Hematopoietic multipotent progenitor cell treated with erythropoietin and hydrocortisone succinate and interleukin-3 and kit ligand, for 17 days (in vitro differentiated cells): ENCODE measurements at regions not wholly inside any gene's neighbourhood (a gene's known extent, or its start where the extent isn't known, plus 50 kb on each side); places are given as distances from the start of the nearest gene placed in this dataset.

Source experiments
- DNase-seq: peaks from one replicate; pipeline ENCODE4 v3.0.0-alpha.2; 2015; ENCODE audit warnings: low spot score

DNA sequence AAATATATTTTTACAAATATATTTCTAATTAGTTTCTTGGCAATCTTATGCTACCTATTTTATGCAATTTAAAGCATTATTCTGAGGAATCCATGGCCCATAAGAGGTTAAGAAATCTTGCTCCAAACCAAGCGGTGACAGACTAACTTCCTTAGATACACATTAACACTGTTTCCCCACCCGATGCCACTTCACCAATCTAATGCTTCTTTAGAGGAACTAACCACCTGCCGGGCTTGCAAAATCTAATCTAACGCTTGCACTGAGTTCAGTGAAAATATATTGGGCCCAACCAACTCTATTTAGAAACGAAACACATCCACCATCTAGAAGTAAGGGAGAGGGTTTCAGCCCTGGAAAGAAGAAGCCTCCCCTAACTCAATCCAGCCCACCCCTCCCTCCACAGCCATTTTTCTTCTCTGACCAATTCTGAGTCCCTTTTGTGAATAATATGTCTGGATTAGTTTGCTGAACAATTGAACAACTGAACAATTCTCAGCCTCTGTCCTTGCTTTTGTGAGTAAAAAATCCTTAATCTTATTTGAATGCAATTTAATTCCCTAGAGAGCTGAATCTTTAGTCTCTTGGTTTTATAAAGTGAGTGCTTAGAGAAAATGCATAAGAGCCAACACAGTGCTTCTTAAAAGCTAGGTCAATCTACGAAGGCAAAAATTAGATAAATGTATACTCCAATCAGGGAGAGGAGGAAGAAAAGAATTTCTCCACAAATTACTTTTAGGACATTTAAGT lies 150.4 kb upstream of the ADAMTS9 start:
- no peak for DNase-seq

DNA sequence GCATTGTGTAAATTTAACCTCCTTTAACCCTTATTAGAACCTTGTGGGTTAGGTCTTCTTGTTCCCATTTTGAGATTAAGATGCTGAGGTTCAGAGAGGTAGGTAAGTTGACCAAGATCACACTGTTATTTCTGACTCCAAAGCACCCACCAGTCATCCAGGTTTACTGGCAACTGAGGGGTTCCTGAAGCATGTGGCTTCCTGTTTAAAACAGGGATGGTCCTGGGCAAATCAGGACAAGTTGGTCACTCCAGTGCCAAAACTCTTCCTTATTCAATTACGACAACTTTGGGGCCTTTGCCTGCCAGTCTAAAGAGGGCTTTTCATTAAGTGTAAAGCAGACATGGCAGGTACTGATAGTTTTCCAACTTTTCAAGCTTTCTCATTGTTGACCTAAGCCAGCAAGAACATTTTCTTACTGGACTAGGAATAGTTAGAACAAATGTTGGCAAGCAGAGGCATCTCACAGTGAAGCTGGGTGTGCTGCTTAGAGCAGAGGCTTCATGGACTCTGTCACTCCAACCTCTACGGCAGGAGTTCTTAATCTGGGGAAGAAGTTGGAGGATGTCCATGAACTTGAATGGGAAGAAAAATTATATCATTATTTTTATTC lies 149.4 kb upstream of the ADAMTS9 start:
- DNase-seq, result no peak

DNA sequence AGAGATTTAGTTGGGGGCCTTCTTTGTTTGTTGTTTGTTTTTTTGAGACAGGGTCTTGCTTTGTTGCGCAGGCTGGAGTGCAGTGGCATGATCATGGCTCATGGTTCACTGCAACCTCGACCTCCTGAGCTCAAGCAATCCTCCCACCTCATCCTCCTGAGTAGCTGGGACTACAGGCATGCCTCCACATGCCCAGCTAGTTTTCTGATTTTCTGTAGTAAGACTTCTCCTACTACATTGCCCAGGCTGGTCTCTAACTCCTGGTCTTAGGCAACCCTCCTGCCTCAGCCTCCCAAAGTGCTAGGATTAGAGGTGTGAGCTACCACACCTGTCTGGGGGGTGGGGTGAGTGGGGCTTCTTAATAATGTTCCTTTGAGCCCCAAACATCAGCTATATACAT lies 148.3 kb upstream of the ADAMTS9 start:
- no peak for DNase-seq

DNA sequence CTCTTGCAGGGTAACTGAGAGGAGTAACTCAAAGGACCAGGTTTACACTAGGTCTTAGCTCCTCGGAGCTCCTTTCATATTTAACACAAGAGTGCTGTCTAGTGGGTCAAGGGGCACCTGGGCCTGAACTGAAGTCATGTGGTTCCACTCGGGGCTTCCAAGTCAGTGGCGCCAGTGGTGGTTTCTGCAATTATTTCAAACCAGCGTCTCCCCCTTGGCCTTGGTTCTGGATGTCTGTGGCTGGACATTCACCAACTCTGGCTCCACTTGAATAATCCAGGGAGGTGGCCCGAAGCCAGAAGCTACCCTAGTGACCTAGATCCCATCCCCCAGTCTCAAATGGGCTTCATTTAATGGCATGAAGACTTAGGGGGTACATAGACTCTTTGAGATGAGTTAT lies 144.3 kb upstream of the ADAMTS9 start:
- DNase-seq, result no peak

DNA sequence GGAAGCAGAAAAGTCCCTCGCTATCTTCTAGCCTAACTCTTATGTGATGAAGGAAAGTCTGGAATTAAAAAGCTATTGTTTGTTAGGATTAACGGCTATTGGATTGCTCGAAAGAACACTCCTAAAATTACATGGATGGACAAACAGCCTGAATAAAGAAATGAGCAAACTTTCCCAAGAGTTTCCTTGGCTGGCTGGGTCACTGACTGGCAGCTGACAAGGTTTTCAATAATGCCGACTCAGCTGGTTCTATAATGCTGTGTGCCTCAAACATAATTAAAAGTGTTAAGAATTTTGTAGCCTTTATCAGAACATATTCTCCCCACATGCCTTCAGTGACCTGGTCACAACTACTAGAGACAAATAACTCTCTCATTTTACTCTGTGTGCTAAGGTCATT lies 142.9 kb upstream of the ADAMTS9 start:
- DNase-seq, result no peak

DNA sequence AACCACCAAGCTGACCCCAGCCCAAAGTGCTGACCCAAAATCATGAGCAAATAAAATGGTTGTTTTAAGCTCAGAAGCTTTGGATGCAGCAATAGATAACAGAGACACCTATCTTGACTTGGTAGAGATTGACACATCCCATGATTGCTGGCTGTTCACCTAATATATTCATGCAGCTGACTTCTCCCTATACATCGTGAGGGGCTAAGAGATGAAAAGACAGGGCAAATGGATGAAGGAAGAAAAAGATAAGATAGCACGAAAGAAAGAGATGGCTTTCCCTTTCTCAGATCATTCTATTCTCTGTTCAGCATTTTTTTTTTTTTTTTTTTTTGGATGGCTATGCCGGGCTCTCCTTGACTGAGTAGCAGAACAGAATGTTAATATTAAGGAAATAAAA lies 141.5 kb upstream of the ADAMTS9 start:
- no peak for DNase-seq

DNA sequence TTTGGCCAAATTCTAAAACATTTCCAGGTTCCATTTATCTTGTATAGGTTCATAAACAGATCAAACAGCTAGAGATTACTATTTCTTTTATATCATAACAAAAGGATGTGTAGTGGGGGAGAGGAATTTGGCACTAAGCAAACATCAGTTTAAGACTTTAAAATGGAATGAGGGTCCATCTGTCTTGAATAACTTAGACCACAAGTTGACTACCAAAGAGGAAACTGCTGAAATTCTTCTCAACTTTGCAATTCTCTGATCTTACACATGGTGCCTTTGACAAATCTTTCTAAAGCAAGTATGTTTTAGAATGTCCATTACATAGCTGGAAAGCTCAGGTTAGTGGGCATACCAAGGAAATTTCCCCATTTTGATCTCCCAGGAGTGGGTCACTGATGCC lies 140.5 kb upstream of the ADAMTS9 start:
- no peak for DNase-seq

DNA sequence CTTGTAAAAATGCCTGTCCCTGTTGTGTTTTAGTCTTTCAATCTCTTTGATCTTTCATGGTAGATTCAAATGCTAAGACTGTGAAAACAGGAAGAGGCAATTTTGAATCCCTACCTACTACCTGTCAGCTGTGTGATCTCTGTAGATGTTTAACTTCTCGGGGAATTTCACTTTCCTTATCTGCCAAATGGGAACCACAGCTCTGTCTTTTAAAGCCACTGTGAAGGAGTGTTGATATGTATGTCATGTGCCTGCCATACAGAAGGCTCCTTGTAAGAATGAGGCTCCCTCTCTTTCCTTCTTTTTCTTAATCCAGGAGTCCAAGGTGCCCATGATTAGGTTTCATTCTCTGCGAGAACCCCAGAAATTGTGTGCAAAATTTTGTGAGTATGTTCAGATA lies 139.6 kb upstream of the ADAMTS9 start:
- DNase-seq, result no peak

DNA sequence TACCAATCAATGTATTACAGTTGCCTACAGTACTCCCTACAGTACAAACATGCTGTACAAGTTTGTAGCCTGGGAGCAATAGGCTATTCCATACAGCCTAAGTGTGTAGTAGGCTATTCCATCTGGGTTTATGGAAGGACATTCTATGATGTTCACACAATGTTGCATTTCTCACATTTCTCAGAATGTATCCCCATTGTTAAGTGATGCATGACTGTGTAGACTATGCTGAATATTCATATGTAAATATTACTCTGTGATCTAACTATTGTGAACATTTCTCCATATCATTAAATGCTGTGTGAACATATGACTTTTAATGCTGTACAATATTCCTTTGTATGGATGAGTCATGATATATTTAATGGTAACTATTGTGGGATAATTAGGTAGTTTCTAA lies 139.2 kb upstream of the ADAMTS9 start:
- DNase-seq, result no peak

DNA sequence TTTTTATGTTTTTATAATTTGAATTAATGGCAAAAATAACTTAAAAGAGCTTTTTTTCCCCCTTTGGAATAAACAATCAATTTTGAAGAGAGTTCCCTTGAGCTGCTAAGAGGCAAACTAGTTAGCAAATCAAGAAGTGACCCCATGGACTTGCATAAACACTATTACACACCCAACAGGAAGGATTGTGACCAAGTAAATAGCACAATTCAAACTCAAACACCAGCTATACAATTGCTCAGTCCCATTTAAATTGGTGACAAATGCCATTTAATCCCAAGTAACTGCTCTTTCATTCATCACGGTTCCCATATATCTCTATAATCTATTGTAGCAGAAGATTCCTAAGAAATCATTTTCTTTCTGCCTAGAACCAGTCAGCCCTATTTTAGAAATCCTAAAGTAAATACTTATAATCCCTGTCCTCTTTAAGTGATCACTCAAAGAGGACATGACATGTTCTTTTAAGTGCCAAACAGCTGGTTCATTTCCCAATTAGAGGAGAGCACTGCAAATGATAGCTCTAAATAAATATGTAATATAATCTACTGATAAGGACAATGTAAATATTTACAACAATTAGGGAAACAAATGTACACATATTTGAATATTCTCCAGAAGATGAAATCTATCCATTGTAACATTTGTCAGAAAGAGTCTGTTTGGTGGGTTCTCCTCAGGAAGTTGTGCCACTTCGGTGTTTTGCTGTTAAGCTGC lies 137.8 kb upstream of the ADAMTS9 start:
- no peak for DNase-seq

DNA sequence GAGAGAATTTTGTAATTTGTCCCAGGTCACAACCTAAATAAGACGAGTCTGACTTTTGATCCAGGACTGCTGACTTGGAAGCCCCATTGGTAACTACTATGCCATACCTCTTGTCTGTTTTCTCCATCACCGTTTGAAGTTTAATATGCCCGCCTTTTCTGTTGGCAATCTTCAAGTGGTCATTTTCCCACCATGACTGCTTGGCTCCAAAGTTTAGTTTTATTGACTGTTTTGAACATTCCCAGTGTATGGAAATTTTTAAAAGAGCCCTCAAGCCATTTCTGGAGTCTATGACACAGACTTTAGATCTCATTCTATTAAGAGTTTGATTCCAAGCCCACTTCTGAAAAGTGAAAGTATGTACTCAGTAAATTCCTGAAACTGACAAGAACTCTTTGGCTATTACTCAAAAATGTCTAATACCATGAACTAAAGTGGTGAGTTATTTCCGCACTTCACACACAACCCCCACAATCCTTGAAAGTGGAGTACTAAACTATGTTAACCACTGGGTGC lies 136.7 kb upstream of the ADAMTS9 start:
- no peak for DNase-seq

DNA sequence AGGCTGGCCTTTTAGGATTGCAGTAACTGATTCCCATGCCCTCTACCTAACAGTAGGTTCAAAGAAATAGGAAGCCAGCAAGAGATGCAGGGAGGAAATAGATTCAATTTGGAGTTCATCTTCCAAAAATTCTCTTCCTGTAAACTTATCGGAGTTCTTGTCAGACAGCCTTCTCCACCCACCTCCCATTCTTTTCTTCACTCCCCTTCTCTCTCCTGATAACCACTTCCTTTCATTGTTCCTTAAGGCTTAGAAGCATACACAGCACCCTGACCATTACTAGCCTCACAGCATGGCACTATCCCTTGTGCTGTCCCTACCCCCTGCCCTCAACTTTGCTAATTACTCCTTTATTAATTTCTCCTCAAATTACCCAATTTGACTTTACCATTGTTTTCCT lies 130.4 kb upstream of the ADAMTS9 start:
- no peak for DNase-seq

DNA sequence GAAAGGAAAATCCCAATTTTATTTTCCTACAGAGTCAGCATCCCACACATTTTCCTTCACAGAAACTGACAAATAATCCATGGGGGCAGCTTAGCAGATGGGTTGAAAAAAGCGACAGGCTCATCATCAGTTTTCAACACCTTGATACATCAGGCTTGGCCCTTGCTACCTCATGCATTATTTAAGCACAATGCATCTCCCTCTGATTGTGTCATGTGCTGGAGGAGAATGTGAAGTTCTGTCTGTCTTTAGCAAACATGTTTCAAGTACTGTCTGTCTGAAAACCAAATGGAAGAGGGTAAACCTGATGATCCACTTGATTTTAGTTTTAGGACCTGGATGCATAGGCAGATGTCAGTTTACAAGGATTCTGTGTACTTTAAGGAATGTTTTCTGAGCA lies 128.6 kb upstream of the ADAMTS9 start:
- no peak for DNase-seq

DNA sequence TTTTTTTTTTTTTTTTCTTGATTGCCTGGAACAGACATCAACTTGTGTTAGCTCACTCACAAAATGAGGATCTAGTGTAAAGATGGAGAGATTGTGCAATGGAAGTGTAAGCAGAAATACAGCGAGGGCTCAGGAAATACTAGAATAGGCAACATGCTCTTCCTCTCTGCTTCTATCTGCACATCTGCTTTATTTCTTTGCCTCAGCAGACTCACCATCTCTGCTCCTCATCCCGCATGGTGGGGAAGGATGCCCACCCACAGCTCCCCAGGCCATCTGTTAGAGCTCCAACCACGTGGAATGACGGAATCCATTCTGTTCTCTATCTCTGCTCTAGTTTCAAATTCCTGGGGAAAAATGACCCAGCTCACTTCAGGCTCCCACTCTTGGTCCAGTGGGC lies 128.0 kb upstream of the ADAMTS9 start:
- DNase-seq, result no peak

DNA sequence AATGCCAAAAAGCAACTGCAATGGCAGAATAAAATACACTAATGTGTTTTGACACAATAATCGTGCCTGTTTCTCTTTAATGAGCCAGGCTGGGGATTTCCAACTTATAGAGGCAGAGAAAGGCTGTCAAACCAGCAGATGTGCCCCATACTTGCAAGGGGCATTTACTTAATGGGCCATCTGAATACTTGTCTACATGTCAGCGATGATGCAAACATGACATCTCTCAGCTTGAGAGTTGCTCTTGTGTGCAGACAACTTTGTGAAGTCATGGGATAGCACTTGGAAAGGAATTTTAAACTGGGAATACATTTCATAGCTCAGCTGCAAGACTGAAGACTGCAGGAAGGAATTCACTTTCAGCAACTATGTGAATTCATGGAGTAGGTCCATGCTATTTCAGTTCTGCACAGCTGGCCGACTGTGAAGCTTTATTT lies 127.4 kb upstream of the ADAMTS9 start:
- DNase-seq, result no peak

DNA sequence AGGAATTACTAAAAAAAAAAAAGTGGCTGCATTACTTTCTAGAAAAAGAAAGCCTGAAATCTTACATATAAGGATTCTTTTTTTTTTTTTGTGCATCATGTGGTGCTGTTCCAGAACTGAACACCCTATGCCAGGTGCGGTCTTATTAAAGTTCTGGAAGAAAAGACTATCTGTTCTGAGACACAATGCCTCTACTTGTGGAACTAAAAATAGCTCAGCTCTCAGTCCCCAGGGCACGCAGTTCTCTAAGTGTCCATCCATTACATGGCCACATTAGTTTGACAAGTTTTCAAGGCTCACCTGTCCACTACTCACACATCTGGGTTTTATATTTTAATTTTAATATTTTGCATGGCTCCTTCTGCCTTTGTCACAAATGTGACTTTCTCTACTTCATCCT lies 126.6 kb upstream of the ADAMTS9 start:
- no peak for DNase-seq

DNA sequence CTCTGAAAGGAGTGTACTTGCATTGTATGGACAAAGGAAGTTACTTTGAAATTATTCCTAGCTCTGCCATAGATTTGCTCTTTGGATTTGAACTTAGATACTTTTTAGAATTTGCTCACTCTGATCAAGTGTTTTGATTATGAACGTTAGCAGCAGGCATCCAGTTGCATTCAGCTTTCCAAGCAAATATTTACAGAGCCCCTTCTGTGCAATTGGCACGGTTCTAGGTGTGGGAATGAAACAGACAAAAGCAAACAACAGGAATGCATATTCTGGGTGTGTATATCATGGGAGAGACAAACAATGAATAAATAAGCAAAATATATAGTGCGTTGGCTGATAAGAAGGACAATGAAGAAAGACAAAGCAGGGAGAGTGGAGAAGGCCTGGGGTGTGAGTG lies 125.5 kb upstream of the ADAMTS9 start:
- no peak for DNase-seq

DNA sequence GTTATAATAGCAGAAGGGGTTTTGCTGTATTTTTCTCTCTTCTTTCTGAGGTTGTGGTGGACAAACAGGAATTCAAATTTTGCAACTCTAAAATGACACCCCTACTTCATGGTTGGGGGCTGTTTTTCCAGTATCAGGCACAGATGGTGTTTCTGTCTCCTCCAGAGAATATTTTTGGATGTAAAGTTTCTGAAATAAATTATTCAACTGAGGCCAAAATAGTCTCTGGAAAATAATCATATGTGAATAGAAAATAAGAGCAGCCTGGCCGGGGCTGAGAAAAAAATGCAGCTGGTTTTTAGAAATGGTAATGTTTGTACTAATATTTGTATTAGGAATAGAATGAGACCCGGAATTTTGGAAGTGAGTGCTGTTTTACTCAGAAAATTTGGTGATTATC lies 121.3 kb upstream of the ADAMTS9 start:
- no peak for DNase-seq

DNA sequence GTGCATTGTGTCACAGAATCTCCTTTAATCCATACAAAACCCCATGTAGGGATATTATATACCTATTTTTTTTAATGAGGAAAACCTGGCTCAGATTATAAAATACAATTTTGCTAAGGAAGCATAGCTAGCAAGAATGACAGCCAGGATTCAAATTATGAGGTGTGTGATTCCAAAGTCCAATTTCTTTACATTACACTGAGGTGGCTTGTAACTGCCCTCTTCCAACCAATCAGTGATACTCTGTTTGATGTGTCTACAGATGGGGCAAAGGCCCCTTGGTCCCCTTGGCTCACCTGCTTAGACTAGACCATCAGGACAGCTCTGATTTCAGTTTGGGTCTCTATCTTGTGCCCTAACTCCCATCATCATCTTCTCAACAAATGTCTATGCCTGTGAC lies 120.3 kb upstream of the ADAMTS9 start:
- no peak for DNase-seq

DNA sequence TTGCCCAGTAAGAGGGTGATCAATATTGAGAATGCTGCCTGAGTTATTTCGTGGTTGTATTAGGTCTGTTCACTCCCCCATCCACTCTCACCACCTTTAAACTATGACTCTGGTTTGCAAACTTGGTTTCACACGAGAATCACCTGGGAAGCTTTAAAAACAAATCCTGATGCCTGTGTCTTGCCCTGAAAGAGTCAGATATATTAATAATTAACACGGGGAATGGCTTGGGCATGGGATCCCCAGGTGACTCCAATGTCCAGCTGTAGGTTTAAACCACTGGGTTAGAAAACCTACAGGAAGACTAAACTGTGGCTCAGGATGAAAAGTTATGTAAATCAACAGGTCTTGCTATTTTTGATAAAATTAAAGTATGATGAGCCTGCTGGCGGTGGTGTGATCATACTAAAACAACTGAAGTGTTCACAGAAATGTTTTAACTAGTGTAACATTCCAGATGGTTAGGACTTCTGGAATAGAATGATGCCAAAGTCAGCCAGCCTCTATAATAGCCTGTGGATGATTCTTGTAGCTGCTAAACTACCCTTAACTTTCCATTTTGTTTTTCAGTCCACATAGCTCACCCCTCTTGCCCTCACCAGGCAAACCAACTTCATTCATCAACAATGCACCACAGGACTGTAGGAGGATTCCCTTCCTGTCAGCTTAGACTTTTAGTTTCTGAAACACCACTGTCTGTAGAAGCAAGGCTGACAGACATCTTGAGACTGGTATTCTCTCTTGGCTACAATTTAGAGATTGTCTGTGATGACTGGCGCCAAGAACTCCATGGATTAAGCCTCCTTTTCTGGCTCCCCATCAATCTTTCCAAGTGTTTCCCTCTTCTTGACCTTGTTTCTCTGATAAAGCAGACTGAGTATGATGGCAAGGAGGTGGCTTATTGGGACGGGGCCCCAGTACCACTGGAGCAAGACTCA lies 119.1 kb upstream of the ADAMTS9 start:
- no peak for DNase-seq

DNA sequence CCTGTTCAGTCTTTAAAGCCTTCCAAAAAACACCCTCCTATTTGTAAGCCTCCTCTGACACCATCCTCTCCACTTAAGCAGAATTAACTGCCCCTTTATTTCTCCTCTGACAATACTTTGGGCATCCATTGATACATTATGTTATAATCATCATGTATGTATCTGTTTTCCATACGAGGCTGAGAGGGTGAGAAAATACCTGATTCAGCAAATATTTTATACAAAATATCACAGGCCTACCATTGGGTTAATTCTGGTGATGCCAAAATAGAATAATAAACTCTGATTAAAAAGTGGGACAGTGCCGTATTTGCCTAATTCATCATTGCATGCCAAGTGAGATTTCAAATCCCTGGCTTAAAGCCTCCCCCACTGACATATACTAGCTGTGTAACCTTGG lies 118.2 kb upstream of the ADAMTS9 start:
- DNase-seq, result no peak

DNA sequence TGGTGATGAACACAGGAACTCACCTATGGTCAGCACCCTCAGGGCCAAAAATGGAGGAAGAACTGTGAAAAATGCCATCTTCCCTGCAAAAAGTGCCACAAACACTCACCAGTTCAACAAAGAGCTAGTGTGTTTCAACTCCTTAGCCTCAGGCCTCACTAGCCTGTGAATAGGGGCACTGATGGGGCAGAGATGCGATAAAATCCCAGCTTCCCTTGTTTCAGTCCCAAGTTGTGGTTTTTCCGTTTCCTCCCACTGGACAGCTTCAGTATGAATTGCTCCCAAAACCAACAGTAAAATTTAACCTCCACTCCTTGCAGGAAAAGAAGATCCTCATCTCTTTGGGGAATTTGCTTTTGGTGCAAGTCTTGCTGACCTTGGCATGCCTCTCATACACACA lies 117.4 kb upstream of the ADAMTS9 start:
- DNase-seq, result no peak
